ENCODE measurements at regions not wholly inside any gene's neighbourhood (a gene's known extent, or its start where the extent isn't known, plus 50 kb on each side); places are given as distances from the start of the nearest gene placed in this dataset.

DNA sequence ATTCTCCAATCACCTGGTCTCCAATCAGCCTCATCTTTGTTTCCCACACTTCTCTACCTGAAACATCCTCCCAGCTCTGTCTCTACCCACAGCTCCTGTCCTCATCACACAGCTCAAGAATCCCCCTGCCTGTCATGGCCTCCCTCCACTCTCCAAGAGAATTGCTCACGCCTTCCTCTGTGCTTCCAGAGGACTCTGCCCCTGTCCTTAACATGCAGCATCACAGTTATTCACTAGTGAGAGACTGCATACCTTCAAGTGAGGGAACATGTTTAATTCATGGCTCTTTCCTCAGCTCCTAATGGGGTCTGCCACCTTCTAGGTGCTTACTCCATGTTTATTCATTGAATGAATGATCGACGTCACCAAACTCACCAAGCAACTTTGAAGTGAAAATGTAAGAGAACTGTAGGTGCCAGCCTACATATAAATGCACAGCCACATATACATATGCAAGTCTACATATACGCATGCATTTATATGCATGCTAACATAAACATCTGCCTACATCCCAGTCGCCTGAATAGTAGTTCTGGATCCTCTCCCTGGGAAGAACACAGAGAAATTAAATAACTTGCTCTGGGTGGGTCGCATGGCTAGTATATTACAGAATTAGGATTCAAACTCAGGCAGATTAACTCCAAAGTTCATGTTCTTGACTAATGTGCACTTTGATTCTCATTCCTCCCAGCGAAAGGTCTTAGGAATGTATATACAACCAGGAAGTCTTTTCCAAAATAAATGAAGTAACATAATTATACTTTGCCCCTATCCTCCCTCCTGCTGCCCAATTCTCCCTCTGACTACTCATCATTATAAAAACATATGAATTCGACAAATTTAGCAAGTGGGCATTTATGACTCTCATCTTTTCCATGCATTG is 295.6 kb downstream of the MAFB start:
- DNase-seq (ENCODE audit: low read depth in 2 of 2) = no peak

DNA sequence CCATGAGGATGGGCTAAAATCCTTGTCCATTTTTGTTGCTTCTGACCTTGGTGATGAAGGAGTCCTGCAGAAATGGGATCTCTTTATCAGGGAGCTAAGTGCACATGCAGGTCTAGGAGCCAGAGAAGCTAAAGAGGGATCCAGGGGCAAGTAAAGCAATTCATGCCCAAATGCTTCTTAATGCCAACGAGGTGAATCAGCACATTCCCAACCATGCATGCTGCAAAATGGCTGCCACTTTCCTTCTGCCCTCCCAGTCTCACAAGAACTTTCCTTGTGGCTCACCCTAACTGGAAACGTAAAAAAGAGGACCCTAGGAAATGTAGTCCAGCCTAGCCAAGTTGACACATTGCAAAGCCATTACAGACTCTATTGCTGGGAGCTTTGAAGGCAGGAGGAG is 298.4 kb downstream of the MAFB start:
- DNase-seq (ENCODE audit: low read depth in 2 of 2) = no peak

DNA sequence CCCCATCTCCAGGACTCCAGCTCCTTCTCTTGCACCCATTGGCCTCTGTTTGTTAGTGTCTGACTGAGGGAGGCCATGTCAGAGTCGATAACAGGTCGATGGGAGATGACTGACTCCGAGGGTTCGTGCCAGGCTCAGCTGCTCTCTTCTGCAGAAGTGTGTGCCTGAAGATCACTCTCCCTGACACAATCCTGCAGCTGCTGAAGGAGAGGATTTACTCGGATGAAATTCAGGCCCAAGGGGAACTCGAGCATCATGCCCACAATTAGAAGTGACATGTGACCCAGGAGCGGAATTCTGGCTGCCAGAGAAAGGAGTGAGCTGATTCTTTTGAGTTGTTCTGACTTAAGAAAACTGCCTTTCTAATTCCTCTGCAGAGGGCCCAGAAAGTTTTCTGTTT is 318.2 kb downstream of the MAFB start:
- DNase-seq (ENCODE audit: low read depth in 2 of 2) = no peak

DNA sequence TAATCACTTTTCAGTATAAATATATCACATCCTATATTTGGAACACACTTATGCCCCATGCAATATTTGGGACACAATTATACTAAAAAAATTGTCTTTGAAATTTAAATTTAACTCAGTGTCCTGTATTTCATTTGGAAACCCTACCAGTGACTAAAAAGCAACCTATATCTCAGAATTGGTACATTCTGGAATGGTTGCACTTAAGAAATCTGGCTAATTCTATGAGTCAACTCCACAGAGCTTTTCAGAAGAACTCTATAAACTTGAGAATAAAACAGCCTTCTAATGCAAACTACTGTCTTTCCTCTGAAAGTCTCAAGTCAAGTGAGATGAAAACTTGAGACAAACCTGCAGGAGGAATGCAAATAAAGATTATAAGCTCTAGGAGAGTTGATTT is 320.2 kb downstream of the MAFB start:
- DNase-seq (ENCODE audit: low read depth in 2 of 2) = no peak

DNA sequence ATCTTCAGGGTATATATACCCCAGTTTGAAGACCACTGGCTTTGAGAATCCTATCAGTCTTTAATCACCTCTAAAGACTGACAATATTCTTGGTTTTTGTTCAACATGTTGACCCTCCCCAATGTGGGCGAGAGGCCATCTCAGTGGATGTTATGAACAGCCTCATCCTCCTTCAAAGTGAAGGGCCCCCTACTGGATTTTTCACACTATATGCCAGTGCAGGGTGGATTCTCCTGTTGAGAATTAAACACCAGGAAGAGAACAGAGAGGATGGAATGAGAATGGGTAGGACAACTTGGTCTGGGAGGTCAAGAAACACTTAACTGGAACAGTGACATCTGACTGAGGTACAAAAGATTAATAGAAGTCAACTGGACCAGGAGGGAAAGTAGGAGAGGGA is 327.1 kb downstream of the MAFB start:
- no peak for DNase-seq (ENCODE audit: low read depth in 2 of 2)

DNA sequence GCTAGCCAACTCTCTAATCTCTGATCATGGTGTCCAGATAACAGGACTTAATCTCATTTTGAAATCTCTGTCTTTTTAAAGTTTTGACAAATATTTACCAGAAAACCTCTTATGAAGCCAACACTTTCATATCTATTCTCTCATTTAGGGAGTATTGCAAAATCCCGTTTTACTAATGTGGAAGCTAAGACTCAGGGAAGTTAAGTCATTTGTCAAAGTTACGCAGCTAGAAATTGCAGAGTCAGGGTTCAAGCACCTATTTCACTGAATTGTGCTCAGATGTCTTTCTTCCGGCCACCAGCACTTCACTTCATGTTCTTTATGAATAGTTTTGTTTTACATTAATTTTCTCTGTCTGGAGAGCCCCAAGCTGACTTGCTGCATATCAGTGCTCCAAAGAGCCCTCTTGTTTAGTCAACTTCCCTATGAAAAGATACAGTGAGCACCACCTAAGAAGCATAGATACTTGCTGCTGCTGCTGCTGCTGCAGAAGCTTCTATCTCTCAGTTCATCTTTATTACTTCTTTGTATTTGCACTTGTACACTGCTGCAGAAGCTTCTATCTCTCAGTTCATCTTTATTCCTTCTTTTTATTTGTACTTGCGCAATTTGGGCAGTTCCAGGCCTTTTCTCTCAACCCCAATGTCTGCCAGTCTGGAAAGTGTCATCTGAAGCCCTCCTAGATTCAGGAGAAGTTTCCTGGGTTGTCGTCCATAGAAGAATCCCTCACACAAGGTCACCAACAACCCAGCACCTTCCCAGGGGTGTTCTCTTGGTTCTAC is 329.7 kb downstream of the MAFB start:
- no peak for DNase-seq (ENCODE audit: low read depth in 2 of 2)

DNA sequence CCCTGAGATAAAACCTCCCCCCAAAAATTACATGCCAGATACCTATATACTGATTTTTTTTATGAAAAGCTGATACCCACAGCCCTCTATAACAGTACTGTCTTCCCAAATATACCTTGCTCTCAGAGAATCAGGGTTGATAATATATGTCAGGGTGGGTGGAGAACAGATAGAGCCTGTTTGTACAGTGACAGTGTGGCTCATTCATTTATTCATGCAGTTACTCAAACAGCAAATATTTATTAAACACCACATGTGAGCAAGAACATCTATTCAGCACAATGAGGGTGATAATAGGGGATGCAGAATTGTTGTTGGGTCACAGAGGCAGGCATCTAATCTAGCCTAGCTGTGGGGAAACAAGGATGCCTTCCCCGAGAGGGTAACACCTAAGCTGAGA is 334.2 kb downstream of the MAFB start:
- no peak for DNase-seq (ENCODE audit: low read depth in 2 of 2)

DNA sequence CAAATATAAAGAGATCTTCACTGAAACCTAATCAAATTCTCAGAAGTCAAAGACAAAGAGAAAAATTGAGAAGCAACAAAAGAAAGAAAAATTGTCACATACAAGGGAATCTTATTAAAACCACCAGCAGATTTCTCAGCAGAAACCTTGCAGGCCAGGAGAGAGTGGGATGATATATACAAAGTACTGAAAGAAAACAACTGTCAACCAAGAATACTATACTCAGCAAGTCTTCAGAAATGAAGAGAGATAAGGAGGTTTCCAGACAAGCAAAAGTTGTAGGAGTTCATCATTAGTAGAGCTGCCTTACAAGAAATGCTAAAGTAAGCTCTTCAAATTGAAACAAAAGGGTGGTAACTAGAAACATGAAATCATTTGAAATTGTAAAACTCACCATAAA is 345.6 kb downstream of the MAFB start:
- DNase-seq (ENCODE audit: low read depth in 2 of 2) = no peak

DNA sequence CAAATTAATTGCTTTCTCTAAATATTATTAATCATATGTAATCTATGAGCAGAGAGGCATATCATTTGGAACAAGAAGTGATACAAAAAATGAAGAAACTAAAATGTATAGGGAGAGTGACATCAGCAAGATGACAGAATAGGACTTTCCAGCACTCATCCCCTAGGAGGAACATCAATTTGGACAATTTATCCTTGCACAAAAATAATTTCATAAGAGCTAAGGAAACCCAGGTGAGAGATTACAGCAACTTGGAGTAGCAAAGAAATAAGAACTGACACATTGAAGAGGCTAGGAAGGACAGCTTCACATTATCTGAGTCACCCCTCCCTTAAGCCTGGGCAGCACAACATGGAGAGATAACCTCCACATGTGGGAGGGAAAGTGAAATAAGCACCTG is 347.5 kb downstream of the MAFB start:
- no peak for DNase-seq (ENCODE audit: low read depth in 2 of 2)

DNA sequence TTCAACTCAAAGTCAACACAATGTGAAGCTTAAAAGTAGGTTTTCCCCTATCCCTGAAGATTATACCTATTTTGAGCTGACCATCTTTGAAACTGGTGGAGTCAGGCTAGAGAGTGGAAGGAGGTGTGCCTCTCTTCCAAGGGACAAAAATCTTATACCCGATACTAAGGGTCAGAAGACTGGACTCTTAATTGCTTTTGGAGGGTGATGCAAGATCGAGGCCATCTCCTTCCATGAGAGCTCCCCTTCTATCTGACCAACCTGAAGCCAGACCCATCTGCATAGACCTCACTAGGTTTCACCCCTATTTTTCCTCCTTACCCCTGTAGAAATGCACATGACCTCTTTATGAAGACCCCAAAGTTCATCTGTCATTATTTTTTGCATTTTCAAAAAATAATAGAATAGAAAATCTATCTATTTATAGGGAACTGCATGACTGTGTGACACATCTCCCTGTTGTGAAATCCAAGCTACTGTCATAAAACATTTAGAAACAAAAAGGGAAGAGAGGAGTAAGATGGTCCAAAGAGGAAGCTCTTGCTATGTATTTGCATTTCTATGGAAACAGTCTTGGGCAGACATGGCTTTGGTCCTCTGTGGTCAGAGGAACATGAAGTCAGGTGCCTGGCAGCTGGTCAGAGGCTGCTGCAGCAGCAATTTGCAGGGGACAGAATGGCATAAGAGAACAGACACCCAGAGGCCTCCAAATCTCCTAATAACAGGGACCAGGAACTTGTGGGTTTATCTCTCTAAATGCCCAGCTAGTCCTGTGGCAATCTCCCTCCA is 349.2 kb downstream of the MAFB start:
- no peak for DNase-seq (ENCODE audit: low read depth in 2 of 2)

DNA sequence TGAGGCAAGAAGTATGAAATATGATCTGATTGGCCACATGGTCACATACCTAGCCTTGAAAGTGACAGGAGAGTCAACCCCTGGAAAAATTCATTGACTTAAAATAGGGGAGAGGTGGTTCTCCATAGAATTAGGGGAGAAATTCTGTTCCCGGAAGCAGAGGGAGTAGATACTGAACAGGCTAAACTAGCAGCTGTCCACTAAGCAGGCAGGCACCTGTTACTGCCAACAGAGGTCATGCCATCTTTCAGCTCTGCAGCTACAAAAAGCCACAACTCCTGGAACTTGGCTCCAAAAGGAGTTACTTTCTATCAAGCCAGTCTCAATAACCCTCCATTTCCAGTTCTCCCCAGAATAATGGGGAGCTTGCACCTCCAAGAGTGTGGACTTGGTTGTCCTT is 352.5 kb downstream of the MAFB start:
- no peak for DNase-seq (ENCODE audit: low read depth in 2 of 2)

DNA sequence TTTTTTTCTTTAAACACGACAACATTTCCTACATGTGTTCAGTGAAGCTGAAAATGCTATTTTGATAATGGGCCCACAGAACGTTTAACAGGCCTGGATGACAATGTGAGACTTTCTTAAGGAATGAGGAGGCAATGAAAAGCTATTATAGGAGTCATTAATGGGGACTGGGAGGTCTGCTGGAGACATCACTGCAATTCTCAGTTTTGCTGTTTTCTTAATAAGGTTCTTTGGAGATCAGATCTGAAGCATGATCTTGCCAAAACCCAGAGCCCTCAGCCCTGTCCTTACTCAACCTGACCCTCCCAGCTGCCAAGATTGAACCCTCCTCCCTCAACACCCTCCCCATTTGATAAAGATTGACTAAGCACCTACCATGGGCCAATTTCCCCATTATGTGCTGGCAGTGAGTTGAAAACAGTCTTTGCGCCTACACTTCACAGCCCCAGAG is 353.1 kb downstream of the MAFB start:
- DNase-seq (ENCODE audit: low read depth in 2 of 2) = no peak

DNA sequence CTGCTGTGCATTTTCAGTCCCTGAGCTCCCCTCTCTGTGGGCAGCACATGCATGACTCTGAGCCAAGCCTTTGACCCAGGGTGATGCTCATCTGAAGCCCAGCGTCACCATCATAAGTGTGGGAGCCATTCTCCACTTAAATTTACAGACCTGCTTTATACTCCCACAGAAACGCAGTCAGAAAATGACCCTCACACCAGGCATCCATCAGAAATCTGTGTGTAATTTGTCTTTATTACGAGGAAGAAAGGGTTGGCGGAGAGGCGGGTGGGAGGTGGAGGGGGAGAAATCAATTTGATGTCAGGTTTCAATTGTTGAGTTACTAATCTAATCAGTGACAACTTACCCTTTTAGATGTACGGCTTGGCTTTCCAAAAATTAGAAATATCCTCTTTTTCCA is 353.6 kb downstream of the MAFB start:
- no peak for DNase-seq (ENCODE audit: low read depth in 2 of 2)

DNA sequence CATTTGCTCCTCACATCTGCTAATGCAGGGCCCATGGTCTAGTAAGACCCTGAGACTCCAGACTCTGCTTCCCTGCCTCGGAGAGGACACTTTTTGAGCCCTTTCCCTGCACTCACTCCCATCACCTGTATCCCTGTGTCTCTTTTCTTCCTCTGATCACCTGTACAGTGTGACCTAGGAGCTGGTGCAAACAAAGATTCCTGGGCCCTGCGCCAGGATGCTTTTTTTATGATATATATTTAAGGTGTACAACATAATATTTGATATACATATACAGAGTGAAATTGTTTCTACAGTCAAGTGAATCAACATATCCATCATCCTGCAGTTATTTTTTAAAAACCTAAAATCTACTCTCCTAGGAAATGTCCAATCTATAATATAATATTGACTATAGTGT is 355.4 kb downstream of the MAFB start:
- DNase-seq (ENCODE audit: low read depth in 2 of 2) = no peak

DNA sequence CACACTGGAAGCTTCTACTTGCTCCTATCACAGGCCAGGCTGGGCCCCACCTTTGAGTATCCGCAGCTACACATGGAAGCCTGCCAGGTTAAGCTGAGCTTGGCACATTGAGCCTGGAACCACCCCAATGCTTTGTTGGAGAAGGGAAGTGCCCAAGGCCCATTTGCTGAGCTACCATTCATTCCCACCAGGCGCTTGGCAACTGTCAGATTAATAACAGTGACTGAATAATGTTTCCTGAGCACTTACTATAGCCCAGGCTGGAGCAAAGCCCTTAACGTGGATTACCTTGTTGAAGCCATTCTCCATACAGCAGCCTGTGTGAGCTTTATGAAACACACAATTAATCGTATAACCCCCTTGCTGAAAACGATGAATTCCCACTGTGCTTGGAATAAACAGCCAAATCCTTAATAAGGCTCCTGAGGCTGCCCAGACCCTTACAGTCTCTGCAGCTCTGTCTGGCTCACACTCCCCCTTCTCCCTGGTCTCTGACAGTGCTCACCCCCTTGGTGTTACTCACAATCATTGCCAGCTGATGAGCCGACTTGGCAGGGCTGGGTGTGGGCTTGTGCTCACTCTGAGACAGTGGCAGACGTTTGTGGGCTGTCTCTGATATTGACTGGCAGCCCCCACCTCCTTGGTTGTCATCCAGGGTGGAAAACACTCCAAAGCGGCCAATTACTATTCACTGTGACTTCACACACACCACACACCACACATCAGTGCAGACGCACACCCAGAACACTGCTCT is 357.1 kb downstream of the MAFB start:
- no peak for DNase-seq (ENCODE audit: low read depth in 2 of 2)

DNA sequence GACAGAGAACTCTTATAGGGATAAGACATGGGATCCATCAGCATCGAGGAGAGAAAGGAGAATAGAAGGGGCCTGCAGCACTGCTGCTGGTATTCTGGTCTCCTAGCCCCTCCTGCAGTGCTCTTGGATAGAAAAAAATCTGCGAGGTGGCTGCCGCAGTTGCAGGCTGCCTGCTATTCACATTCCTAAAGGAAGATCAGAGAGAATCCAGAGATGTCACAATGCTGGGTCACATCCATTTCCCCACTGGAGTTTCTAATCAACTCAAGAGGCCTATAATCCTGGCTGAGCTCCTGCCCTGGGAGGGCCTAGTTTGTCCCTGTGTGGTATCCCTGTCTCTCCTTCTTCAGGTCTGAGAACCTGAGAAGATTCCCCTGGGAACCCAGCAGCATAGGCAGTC is 357.8 kb downstream of the MAFB start:
- no peak for DNase-seq (ENCODE audit: low read depth in 2 of 2)

DNA sequence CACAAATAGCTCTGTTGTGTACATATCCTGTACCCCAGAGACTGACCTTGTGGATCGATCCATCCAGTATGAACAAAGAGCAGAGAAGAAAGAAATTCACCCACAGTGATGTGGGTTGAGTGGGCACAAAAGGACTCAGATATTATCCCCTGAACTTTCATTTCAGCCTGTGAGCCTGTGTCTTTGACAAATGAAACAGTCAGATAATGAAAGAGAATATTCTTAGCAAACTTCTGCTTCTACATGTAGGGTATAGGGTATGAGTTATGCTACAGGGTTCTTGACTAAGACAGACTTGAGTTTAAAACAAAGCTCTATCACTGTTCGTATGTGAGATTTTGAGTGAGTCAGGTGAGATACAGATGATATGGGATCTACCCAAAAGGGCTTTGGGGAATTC is 359.7 kb downstream of the MAFB start:
- DNase-seq (ENCODE audit: low read depth in 2 of 2) = no peak

DNA sequence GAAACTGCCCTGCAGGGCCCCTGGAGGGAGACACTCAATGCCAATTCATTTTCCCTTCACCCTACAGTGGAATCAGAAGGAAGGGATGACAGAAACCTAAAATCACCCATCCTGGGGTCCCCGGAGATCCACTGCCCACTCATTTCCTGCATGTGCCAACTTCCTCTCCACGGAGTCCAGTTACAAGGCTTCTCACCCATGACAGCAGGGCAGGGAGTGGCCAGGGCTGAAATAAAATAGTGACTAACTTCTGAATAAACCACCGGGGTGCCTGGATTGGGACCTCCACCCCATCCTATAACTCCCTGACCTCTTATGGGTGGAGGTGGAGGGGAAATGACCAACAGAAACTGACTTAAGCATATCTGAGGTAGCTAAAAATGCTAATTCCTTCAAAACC is 362.3 kb downstream of the MAFB start:
- no peak for DNase-seq (ENCODE audit: low read depth in 2 of 2)

DNA sequence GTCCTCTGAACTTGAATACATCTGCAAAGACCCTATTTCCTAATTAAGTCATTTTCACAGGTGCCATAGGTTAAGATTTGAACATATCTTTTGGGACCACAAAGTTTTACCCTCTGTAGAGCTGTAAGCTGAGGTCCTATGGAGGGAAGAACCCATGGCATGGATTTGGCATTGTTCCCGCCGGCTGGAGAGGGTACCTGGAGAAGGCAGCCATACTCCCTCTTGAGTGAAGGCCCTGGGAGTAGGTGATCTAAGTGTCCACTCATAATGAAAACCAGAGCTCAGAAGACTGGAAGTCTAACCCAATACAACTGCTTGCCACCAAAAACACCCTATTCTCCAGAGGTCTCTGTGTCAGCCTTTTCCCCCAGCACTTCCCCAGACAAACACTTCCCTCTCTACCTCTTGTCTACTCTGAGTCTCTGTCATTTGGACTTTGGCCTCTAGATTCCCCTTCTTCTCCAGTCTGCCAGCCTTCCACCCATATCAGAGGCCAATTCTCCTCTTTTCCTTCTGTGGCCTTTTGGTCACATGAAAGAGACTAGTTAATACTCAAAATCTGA is 363.9 kb downstream of the MAFB start:
- no peak for DNase-seq (ENCODE audit: low read depth in 2 of 2)

DNA sequence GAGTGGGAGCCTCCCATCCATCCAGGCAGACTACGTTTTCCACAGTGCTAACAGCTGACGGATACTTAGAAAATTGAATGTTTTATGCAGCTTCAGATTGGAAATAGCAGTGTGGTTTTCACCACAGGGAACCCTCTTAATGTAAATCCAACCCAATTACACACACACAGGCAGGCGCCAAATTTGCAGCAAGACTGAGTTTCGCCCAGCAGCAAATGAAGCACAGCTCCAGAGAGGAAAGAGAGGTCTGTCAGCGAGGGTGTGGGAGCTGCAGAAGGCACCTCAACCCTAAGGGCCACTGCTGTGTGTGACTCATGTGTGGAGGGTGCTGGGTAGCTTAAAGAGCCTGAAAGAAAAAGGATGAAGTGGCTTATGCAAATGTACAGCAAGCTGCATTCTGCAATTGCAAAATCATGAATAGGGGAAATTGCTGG is 365.7 kb downstream of the MAFB start:
- DNase-seq (ENCODE audit: low read depth in 2 of 2) = no peak

DNA sequence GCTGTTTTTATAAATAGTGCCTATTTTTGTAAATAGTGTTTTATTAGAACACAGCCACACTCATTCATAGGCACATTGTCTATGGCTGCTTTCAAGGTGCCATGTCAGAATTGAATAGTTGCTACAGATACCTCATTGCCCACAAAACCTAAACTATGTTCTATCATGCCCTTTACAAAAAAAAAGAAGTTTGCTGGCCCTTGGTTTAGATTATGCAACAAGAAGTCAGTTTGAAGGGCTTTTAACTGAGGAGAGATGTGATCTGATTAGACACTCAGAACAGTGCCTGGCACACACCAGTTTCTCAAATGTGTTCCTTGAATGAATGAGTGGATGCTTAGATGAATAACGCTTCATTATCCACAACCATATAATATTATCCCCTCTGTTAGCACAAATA is 366.1 kb downstream of the MAFB start:
- DNase-seq (ENCODE audit: low read depth in 2 of 2) = no peak
